Neural progenitor cell (in vitro differentiated cells): ENCODE measurements at regions not wholly inside any gene's neighbourhood (a gene's known extent, or its start where the extent isn't known, plus 50 kb on each side); places are given as distances from the start of the nearest gene placed in this dataset.

Experiments
- DNase-seq: peaks from one replicate; pipeline ENCODE4 v3.0.0-alpha.2; 2016; ENCODE audit warnings: low spot score
- H2AFZ ChIP-seq: fragments of 200-600 bp; sonication (generic); replicated peaks from 2 replicates; pipeline ENCODE4 v1.6.1; 2016; ENCODE audit warnings: antibody characterized with exemption
- H3F3A ChIP-seq: fragments of 200-600 bp; sonication (generic); 2 replicates; pipeline ENCODE4 v1.6.1; 2016; ENCODE audit warnings: antibody characterized with exemption, low read depth
- H3K27ac ChIP-seq: fragments of 200-600 bp; sonication (generic); 2 replicates; pipeline ENCODE4 v1.5.1; 2016; ENCODE audit warnings: mild to moderate bottlenecking
- H3K27me3 ChIP-seq: fragments of 200-600 bp; sonication (generic); 2 replicates; pipeline ENCODE4 v1.6.1; 2016; ENCODE audit warnings: mild to moderate bottlenecking, moderate library complexity
- H3K36me3 ChIP-seq: fragments of 200-600 bp; sonication (generic); 2 replicates; pipeline ENCODE4 v1.5.1; 2016
- H3K4me1 ChIP-seq: fragments of 200-600 bp; sonication (generic); 2 replicates; pipeline ENCODE4 v1.6.1; 2016; ENCODE audit warnings: mixed run types
- H3K4me2 ChIP-seq: fragments of 200-600 bp; sonication (generic); 2 replicates; pipeline ENCODE4 v1.6.1; 2016
- H3K4me3 ChIP-seq: fragments of 200-600 bp; sonication (generic); 2 replicates; pipeline ENCODE4 v1.5.1; 2016
- H3K79me2 ChIP-seq: fragments of 200-600 bp; sonication (generic); 2 replicates; pipeline ENCODE4 v1.6.1; 2016; ENCODE audit warnings: low read depth
- H3K9ac ChIP-seq: fragments of 200-600 bp; sonication (generic); 2 replicates; pipeline ENCODE4 v1.6.1; 2016
- H3K9me3 ChIP-seq: fragments of 200-600 bp; sonication (generic); 2 replicates; pipeline ENCODE4 v1.5.1; 2016; ENCODE audit warnings: low read depth
- H4K20me1 ChIP-seq: fragments of 200-600 bp; sonication (generic); 2 replicates; pipeline ENCODE4 v1.6.1; 2016; ENCODE audit warnings: low read depth
- H3K27ac Mint-ChIP-seq: 3 replicates; pipeline ENCODE4 v1.8.0; 2021; ENCODE audit warnings: mixed read lengths
- H3K27me3 Mint-ChIP-seq: 2 replicates; pipeline ENCODE4 v1.8.0; 2022; ENCODE audit warnings: low read depth, mild to moderate bottlenecking, inconsistent platforms, moderate library complexity, mixed read lengths; ENCODE audit not compliant: insufficient read depth
- H3K36me3 Mint-ChIP-seq: 3 replicates; pipeline ENCODE4 v1.8.0; 2021; ENCODE audit warnings: mixed read lengths
- H3K4me1 Mint-ChIP-seq: 3 replicates; pipeline ENCODE4 v1.8.0; 2021; ENCODE audit warnings: mixed read lengths
- H3K4me3 Mint-ChIP-seq: 3 replicates; pipeline ENCODE4 v1.8.0; 2021; ENCODE audit warnings: mild to moderate bottlenecking, moderate library complexity, mixed read lengths
- H3K9me3 Mint-ChIP-seq: 3 replicates; pipeline ENCODE4 v1.8.0; 2020; ENCODE audit warnings: mixed read lengths
- CTCF ChIP-seq: fragments of 200-600 bp; sonication (generic); IDR thresholded peaks from 2 replicates; pipeline ENCODE4 v1.5.1; 2017; ENCODE audit warnings: antibody characterized with exemption, mild to moderate bottlenecking
- EZH2 ChIP-seq: fragments of 200-600 bp; sonication (generic); IDR thresholded peaks from 2 replicates; pipeline ENCODE4 v1.6.1; 2017; ENCODE audit warnings: antibody characterized with exemption, mild to moderate bottlenecking, moderate library complexity
- EZH2phosphoT487 ChIP-seq: fragments of 200-600 bp; sonication (generic); IDR thresholded peaks from 2 replicates; pipeline ENCODE4 v1.6.1; 2017; ENCODE audit warnings: antibody characterized with exemption

- Mint-ChIP-seq H3K4me3 (no peak overlapping the region), H3K9me3 (no peaks in the 10 kb centered on the region), H3K36me3 (no peaks in the 10 kb centered on the region), H3K27me3 (no peaks in the 10 kb centered on the region), H3K4me1 (no peaks in the 10 kb centered on the region), H3K27ac (no peak overlapping the region)
- no peaks in the 10 kb centered on the region for H3K36me3 ChIP-seq
- no peaks in the 10 kb centered on the region for H4K20me1 ChIP-seq
- no peak overlapping the region for H3K4me3 ChIP-seq
- H3K9me3 ChIP-seq: peaks cover 6% of the 10 kb centered on the region
- DNase-seq: peak; percentile 31
- H3K27ac ChIP-seq: no peak overlapping the region
- no peak for TF ChIP-seq EZH2
- TF ChIP-seq CTCF: peak; percentile 64
- no peak for TF ChIP-seq EZH2phosphoT487
- H3K4me2 ChIP-seq: no peak overlapping the region
- H2AFZ ChIP-seq: no peak overlapping the region
- no peaks in the 10 kb centered on the region for H3K79me2 ChIP-seq
- H3K9ac ChIP-seq: no peak overlapping the region
- no peaks in the 10 kb centered on the region for H3K4me1 ChIP-seq
- H3F3A ChIP-seq: no peaks in the 10 kb centered on the region
- no peaks in the 10 kb centered on the region for H3K27me3 ChIP-seq
Observed at GRCh38 chrX:79081895-79082512, 62.5 kb upstream of the GPR174 start.

- Histone ChIP-seq H2AFZ (no peak overlapping the region), H3K27ac (no peak overlapping the region), H3K9me3 (peaks cover 6% of the 10 kb centered on the region), H3K4me2 (no peak overlapping the region), H3K27me3 (no peaks in the 10 kb centered on the region), H3K79me2 (no peaks in the 10 kb centered on the region), H3K4me3 (no peak overlapping the region), H3K36me3 (no peaks in the 10 kb centered on the region), H3K9ac (no peak overlapping the region), H3K4me1 (no peaks in the 10 kb centered on the region), H3F3A (no peaks in the 10 kb centered on the region), H4K20me1 (no peaks in the 10 kb centered on the region)
- Mint-ChIP-seq H3K27me3 (no peaks in the 10 kb centered on the region), H3K36me3 (no peaks in the 10 kb centered on the region), H3K4me1 (no peaks in the 10 kb centered on the region), H3K9me3 (no peaks in the 10 kb centered on the region), H3K4me3 (no peak overlapping the region), H3K27ac (no peak overlapping the region)
- no peak for DNase-seq
- TF ChIP-seq CTCF (no peak), EZH2phosphoT487 (no peak), EZH2 (no peak)
Observed at GRCh38 chrX:79082899-79083298, 61.6 kb upstream of the GPR174 start.

DNA sequence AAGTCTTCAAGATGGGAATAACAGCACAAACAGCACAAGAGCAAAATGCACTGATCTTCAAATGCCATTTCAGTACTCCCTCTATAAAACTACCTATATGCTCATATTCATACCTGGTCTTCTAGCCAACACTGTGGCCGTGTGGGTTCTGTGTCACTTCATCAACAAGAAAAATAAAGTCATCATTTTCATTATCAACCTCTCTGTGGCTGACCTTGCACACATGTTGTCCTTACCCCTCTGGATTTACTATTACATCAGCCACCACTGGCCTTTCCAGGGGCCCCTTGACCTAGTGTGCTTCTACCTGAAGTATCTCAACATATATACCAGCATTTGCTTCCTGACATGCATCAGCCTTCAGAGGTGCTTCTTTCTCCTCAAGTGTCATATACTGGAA, 59.6 kb upstream of the GPR174 start:
- no peak overlapping the region for H3K4me2 ChIP-seq
- Mint-ChIP-seq H3K27ac (no peak overlapping the region), H3K36me3 (no peaks in the 10 kb centered on the region), H3K4me3 (no peak overlapping the region), H3K4me1 (no peaks in the 10 kb centered on the region), H3K27me3 (no peaks in the 10 kb centered on the region), H3K9me3 (no peaks in the 10 kb centered on the region)
- H3K9me3 ChIP-seq: peaks cover 6% of the 10 kb centered on the region
- H3F3A ChIP-seq: no peaks in the 10 kb centered on the region
- H3K9ac ChIP-seq: no peak overlapping the region
- H3K4me1 ChIP-seq: no peaks in the 10 kb centered on the region
- TF ChIP-seq EZH2phosphoT487: no peak
- no peak for TF ChIP-seq EZH2
- no peak for TF ChIP-seq CTCF
- no peak overlapping the region for H3K4me3 ChIP-seq
- no peaks in the 10 kb centered on the region for H3K79me2 ChIP-seq
- H2AFZ ChIP-seq: no peak overlapping the region
- DNase-seq: no peak
- no peaks in the 10 kb centered on the region for H3K27me3 ChIP-seq
- H3K27ac ChIP-seq: no peak overlapping the region
- no peaks in the 10 kb centered on the region for H4K20me1 ChIP-seq
- H3K36me3 ChIP-seq: no peaks in the 10 kb centered on the region
